Thoracic aorta (tissue), 2 donors: ENCODE measurements at regions not wholly inside any gene's neighbourhood (a gene's known extent, or its start where the extent isn't known, plus 50 kb on each side); places are given as distances from the start of the nearest gene placed in this dataset.

Source experiments
- ATAC-seq: fragments of 150-250 bp; one replicate; pipeline ENCODE4 v1.8.0; 2017; ENCODE audit warnings: low read depth; ENCODE audit not compliant: insufficient number of reproducible peaks, low FRiP score
- DNase-seq: peaks from one replicate; pipeline ENCODE4 v3.0.0-alpha.2; 2020; ENCODE audit warnings: low spot score
- H3K27ac ChIP-seq, 2 donors: fragments of 200-600 bp; sonication (generic); 1 replicate in 1 of 2; 2 replicates in 1 of 2; pipeline ENCODE4 v1.5.1; 2016; ENCODE audit warnings: mild to moderate bottlenecking in 2 of 2, moderate library complexity in 2 of 2
- H3K27me3 ChIP-seq: fragments of 200-600 bp; sonication (generic); replicated peaks from 2 replicates; pipeline ENCODE4 v1.6.0; 2016; ENCODE audit warnings: mild to moderate bottlenecking; ENCODE audit not compliant: insufficient read depth
- H3K36me3 ChIP-seq: fragments of 200-600 bp; sonication (generic); one replicate; pipeline ENCODE4 v1.5.1; 2016
- H3K4me1 ChIP-seq, 2 donors: fragments of 200-600 bp; sonication (generic); 1 replicate in 1 of 2; 2 replicates in 1 of 2; pipeline versions ENCODE4 v1.5.1 to v1.6.0; 2016; ENCODE audit warnings: low read depth in 2 of 2, mild to moderate bottlenecking in 1 of 2; ENCODE audit not compliant: control insufficient read depth in 1 of 2
- H3K4me3 ChIP-seq: fragments of 200-600 bp; sonication (generic); 2 replicates; pipeline ENCODE4 v1.5.1; 2016; ENCODE audit warnings: mild to moderate bottlenecking
- H3K9me3 ChIP-seq: fragments of 200-600 bp; sonication (generic); 2 replicates; pipeline ENCODE4 v1.5.1; 2016
- CTCF ChIP-seq: fragments of 200-600 bp; sonication (generic); IDR thresholded peaks from one replicate; pipeline ENCODE4 v1.5.1; 2019; ENCODE audit warnings: antibody characterized with exemption

GRCh38 chrX:23612846-23613245 is 54.4 kb upstream of the PRDX4 start:
- no peaks in the 10 kb centered on the region for H3K27me3 ChIP-seq
- no peaks in the 10 kb centered on the region for H3K4me1 ChIP-seq
- H3K36me3 ChIP-seq: no peaks in the 10 kb centered on the region
- no peak overlapping the region for H3K4me3 ChIP-seq
- DNase-seq (no peak), ATAC-seq (no peak)
- no peak for TF ChIP-seq CTCF
- no peaks in the 10 kb centered on the region for H3K9me3 ChIP-seq
- H3K27ac ChIP-seq: no peak overlapping the region

- no peak for ATAC-seq
- no peaks in the 10 kb centered on the region for H3K36me3 ChIP-seq
- H3K4me3 ChIP-seq: no peak overlapping the region
- peak; percentile 55 for TF ChIP-seq CTCF
- no peaks in the 10 kb centered on the region for H3K4me1 ChIP-seq
- H3K9me3 ChIP-seq: no peaks in the 10 kb centered on the region
- no peak overlapping the region for H3K27ac ChIP-seq
- no peaks in the 10 kb centered on the region for H3K27me3 ChIP-seq
- no peak for DNase-seq
Observed at GRCh38 chrX:23616361-23616760, 50.9 kb upstream of the PRDX4 start.
